ENCODE measurements at regions not wholly inside any gene's neighbourhood (a gene's known extent, or its start where the extent isn't known, plus 50 kb on each side); places are given as distances from the start of the nearest gene placed in this dataset.

- Histone ChIP-seq H3K4me1 (ENCODE audit: control insufficient read depth in 1 of 2, low read depth in 2 of 2) (no peaks in the 10 kb centered on the region), H3K27me3 (replicated peaks; ENCODE audit: insufficient read depth) (no peaks in the 10 kb centered on the region), H3K27ac (no peak overlapping the region), H3K4me3 (no peak overlapping the region), H3K9me3 (no peaks in the 10 kb centered on the region), H3K36me3 (no peaks in the 10 kb centered on the region)
- TF ChIP-seq, protein P1, sequence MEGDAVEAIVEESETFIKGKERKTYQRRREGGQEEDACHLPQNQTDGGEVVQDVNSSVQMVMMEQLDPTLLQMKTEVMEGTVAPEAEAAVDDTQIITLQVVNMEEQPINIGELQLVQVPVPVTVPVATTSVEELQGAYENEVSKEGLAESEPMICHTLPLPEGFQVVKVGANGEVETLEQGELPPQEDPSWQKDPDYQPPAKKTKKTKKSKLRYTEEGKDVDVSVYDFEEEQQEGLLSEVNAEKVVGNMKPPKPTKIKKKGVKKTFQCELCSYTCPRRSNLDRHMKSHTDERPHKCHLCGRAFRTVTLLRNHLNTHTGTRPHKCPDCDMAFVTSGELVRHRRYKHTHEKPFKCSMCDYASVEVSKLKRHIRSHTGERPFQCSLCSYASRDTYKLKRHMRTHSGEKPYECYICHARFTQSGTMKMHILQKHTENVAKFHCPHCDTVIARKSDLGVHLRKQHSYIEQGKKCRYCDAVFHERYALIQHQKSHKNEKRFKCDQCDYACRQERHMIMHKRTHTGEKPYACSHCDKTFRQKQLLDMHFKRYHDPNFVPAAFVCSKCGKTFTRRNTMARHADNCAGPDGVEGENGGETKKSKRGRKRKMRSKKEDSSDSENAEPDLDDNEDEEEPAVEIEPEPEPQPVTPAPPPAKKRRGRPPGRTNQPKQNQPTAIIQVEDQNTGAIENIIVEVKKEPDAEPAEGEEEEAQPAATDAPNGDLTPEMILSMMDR (IDR thresholded peaks at IDR 0.05), result no peak
- no peak for ATAC-seq (ENCODE audit: insufficient number of reproducible peaks, low FRiP score, low read depth)
- DNase-seq (ENCODE audit: low spot score), result no peak
Observed at GRCh38 chr3:76950590-76950989, 89.3 kb upstream of the ROBO2 start.

- ATAC-seq (ENCODE audit: insufficient number of reproducible peaks, low FRiP score, low read depth), result no peak
- H3K4me3 ChIP-seq, result no peak overlapping the region
- H3K4me1 ChIP-seq (ENCODE audit: control insufficient read depth in 1 of 2, low read depth in 2 of 2), result no peaks in the 10 kb centered on the region
- TF ChIP-seq, protein P1 (IDR thresholded peaks at IDR 0.05), result no peak
- H3K27me3 ChIP-seq (replicated peaks; ENCODE audit: insufficient read depth), result no peaks in the 10 kb centered on the region
- no peak for DNase-seq (ENCODE audit: low spot score)
- H3K36me3 ChIP-seq, result no peaks in the 10 kb centered on the region
- no peak overlapping the region for H3K27ac ChIP-seq
- no peaks in the 10 kb centered on the region for H3K9me3 ChIP-seq
Observed at GRCh38 chr3:76954412-76954811, 85.5 kb upstream of the ROBO2 start.

- Histone ChIP-seq H3K27me3 (replicated peaks; ENCODE audit: insufficient read depth) (no peaks in the 10 kb centered on the region), H3K4me1 (ENCODE audit: control insufficient read depth in 1 of 2, low read depth in 2 of 2) (no peaks in the 10 kb centered on the region), H3K4me3 (no peak overlapping the region), H3K9me3 (no peaks in the 10 kb centered on the region), H3K36me3 (no peaks in the 10 kb centered on the region), H3K27ac (no peak overlapping the region)
- TF ChIP-seq, protein P1 (IDR thresholded peaks at IDR 0.05), result no peak
- DNase-seq (ENCODE audit: low spot score) (no peak), ATAC-seq (ENCODE audit: insufficient number of reproducible peaks, low FRiP score, low read depth) (no peak)
Observed at GRCh38 chr3:76958274-76958673, 81.6 kb upstream of the ROBO2 start.

- Histone ChIP-seq H3K4me1 (ENCODE audit: control insufficient read depth in 1 of 2, low read depth in 2 of 2) (no peaks in the 10 kb centered on the region), H3K27ac (no peak overlapping the region), H3K36me3 (no peaks in the 10 kb centered on the region), H3K9me3 (no peaks in the 10 kb centered on the region), H3K27me3 (replicated peaks; ENCODE audit: insufficient read depth) (no peaks in the 10 kb centered on the region), H3K4me3 (no peak overlapping the region)
- DNase-seq (ENCODE audit: low spot score) (no peak), ATAC-seq (ENCODE audit: insufficient number of reproducible peaks, low FRiP score, low read depth) (no peak)
- TF ChIP-seq, protein P1 (IDR thresholded peaks at IDR 0.05), result no peak
Observed at GRCh38 chr3:76958861-76959260, 81.0 kb upstream of the ROBO2 start.

GRCh38 chr3:76961284-76961683, 78.6 kb upstream of the ROBO2 start:
- DNase-seq (ENCODE audit: low spot score), result no peak
- Histone ChIP-seq H3K4me3 (no peak overlapping the region), H3K27ac (no peak overlapping the region), H3K27me3 (replicated peaks; ENCODE audit: insufficient read depth) (no peaks in the 10 kb centered on the region), H3K36me3 (no peaks in the 10 kb centered on the region), H3K9me3 (no peaks in the 10 kb centered on the region), H3K4me1 (ENCODE audit: control insufficient read depth in 1 of 2, low read depth in 2 of 2) (no peaks in the 10 kb centered on the region)
- no peak for ATAC-seq (ENCODE audit: insufficient number of reproducible peaks, low FRiP score, low read depth)
- TF ChIP-seq, protein P1 (IDR thresholded peaks at IDR 0.05), result no peak

Measured in thoracic aorta (tissue), 2 donors.